Muscle layer of duodenum (tissue), 2 donors: ENCODE measurements at regions not wholly inside any gene's neighbourhood (a gene's known extent, or its start where the extent isn't known, plus 50 kb on each side); places are given as distances from the start of the nearest gene placed in this dataset.

Experiments
- H3K27ac ChIP-seq: one replicate; pipeline ENCODE4 v1.7.0; 2013; ENCODE audit warnings: mild to moderate bottlenecking, low read length
- H3K27me3 ChIP-seq: one replicate; pipeline ENCODE4 v1.7.0; 2013; ENCODE audit warnings: low read depth, mild to moderate bottlenecking, control low read depth, low read length
- H3K36me3 ChIP-seq, 2 donors: one replicate each; pipeline ENCODE4 v1.7.0; 2013; ENCODE audit warnings: low read length in 2 of 2, control low read depth in 1 of 2, mild to moderate bottlenecking in 1 of 2; ENCODE audit not compliant: insufficient read depth in 2 of 2, control insufficient read depth in 1 of 2
- H3K4me1 ChIP-seq, 2 donors: one replicate each; pipeline ENCODE4 v1.7.0; 2013; ENCODE audit warnings: low read length in 2 of 2, mild to moderate bottlenecking in 2 of 2, control low read depth in 1 of 2, moderate library complexity in 1 of 2; ENCODE audit not compliant: insufficient read depth in 2 of 2, control insufficient read depth in 1 of 2
- H3K4me3 ChIP-seq, 2 donors: one replicate each; pipeline ENCODE4 v1.7.0; 2013; ENCODE audit warnings: low read length in 2 of 2, low read depth in 1 of 2, mild to moderate bottlenecking in 1 of 2
- H3K9me3 ChIP-seq, 2 donors: one replicate each; pipeline ENCODE4 v1.7.0; 2013; ENCODE audit warnings: low read length in 2 of 2, control low read depth in 1 of 2, mild to moderate bottlenecking in 1 of 2; ENCODE audit not compliant: control insufficient read depth in 1 of 2
- donor health status: healthy.

GRCh38 chr10:2471811-2472210 lies 595.5 kb upstream of the PFKP start:
- Histone ChIP-seq H3K4me1 (no peaks in the 10 kb centered on the region), H3K4me3 (no peak overlapping the region), H3K27me3 (no peaks in the 10 kb centered on the region), H3K9me3 (no peaks in the 10 kb centered on the region), H3K27ac (no peak overlapping the region), H3K36me3 (no peaks in the 10 kb centered on the region)

DNA sequence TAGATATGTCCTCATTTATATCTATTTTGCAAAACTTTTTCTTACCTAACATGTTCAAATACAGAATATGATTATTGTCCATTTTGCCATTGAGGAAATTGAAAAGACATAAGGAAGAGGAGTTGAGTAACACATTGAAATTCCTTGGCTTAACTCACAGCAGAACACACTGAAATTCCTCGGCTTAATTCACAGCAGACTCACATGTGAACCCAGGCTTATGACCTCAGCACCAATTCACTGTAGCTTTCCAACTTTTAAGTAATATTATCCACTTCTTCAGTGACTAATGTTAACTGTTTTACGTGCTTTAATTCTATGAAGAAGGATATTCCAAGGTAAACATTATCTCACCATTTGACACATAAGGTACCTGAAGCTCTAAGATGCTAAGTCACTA lies 597.5 kb upstream of the PFKP start:
- Histone ChIP-seq H3K9me3 (peaks cover 0 to 10% of the 10 kb centered on the region in 2 donors), H3K36me3 (no peaks in the 10 kb centered on the region), H3K4me1 (no peaks in the 10 kb centered on the region), H3K27me3 (no peaks in the 10 kb centered on the region), H3K27ac (no peak overlapping the region), H3K4me3 (no peak overlapping the region)

- no peak overlapping the region for H3K4me3 ChIP-seq
- no peaks in the 10 kb centered on the region for H3K27me3 ChIP-seq
- no peaks in the 10 kb centered on the region for H3K36me3 ChIP-seq
- H3K9me3 ChIP-seq: peaks cover 0 to 10% of the 10 kb centered on the region in 2 donors
- H3K27ac ChIP-seq: no peak overlapping the region
- H3K4me1 ChIP-seq: no peaks in the 10 kb centered on the region
Observed at GRCh38 chr10:2464483-2464882, 602.9 kb upstream of the PFKP start.

DNA sequence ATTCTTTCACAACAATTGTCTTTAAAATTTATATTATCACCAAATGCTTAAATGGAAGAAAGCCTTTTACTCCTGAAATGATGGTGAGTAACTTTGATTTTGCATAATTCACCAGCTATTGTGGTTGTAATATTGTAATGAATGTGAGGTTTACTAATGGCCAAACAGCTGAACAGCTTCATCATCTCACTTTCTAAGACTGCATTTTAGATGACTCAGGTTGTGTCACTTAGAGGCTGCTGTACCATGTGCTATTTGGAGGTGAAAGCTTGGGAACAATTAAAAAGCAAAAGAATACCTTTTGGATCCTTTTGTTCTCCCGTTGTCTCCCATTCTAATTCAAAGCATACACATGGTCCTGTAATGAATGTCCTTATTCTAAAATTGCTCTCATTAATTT lies 604.0 kb upstream of the PFKP start:
- Histone ChIP-seq H3K4me1 (no peaks in the 10 kb centered on the region), H3K36me3 (no peaks in the 10 kb centered on the region), H3K27ac (no peak overlapping the region), H3K4me3 (no peak overlapping the region), H3K9me3 (peaks cover 0 to 10% of the 10 kb centered on the region in 2 donors), H3K27me3 (no peaks in the 10 kb centered on the region)

DNA sequence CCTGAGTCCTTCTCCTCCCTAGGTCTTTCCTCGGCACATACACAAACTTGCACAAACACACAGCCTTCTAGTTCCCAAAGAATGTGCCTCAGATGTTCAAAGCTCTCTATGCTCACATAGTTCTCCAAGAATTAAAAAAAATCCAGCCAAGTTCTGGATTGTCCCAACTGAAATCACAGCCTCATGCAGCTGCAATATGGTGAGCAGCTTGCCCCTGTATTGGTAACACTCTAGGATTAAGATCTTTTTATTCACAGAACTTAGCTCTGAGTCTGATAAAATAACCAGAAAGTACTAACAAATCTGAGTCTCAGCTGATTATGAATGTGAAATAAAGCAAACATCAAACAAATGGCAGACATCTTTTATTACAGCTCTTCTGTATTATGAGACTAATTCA lies 604.8 kb upstream of the PFKP start:
- no peak overlapping the region for H3K4me3 ChIP-seq
- H3K9me3 ChIP-seq: peaks cover 0 to 10% of the 10 kb centered on the region in 2 donors
- H3K36me3 ChIP-seq: no peaks in the 10 kb centered on the region
- no peak overlapping the region for H3K27ac ChIP-seq
- H3K4me1 ChIP-seq: no peaks in the 10 kb centered on the region
- H3K27me3 ChIP-seq: no peaks in the 10 kb centered on the region

DNA sequence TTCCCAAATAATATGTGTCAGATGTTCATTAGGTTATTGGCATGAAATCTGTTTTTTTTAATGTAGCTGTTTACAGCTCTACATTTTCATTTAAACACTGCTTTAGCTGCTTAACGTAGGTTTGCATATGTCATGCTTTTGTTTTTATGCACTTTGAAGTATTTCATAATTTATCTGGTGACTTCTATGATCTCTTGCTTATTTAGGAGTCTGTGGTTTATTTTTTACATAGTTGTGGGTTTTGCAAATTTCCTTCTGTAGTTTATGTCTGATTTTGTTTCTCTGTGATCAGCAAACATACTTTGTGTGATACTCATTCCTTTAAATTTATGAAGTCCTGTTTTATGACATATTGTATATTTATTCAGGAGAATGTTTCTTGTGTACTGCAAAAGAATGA lies 606.5 kb upstream of the PFKP start:
- Histone ChIP-seq H3K4me1 (no peaks in the 10 kb centered on the region), H3K4me3 (no peak overlapping the region), H3K27ac (no peak overlapping the region), H3K36me3 (no peaks in the 10 kb centered on the region), H3K9me3 (peaks cover 0 to 9% of the 10 kb centered on the region in 2 donors), H3K27me3 (no peaks in the 10 kb centered on the region)

GRCh38 chr10:2459713-2460112 lies 607.6 kb upstream of the PFKP start:
- Histone ChIP-seq H3K4me1 (no peaks in the 10 kb centered on the region), H3K9me3 (no peaks in the 10 kb centered on the region), H3K4me3 (no peak overlapping the region), H3K27ac (no peak overlapping the region), H3K27me3 (no peaks in the 10 kb centered on the region), H3K36me3 (no peaks in the 10 kb centered on the region)

DNA sequence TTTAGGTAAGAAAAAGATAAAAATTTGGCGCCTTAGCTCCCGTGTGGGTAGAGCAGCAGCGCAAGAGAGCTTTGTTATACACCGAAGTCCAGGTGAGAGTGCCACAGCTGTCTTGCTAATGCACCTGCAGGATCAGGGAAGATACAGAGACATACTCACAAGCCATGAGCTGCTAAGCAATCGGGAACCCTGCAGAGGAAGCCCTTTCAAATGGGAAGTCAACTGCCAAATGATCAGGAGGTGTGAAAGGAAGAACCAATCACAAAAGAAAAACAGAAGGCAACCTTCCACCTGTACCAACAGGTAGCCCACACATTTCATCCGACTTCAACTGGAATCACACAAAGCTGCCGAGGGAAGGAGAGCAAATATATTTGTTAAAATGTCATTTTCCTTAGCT lies 610.5 kb upstream of the PFKP start:
- no peaks in the 10 kb centered on the region for H3K27me3 ChIP-seq
- no peak overlapping the region for H3K27ac ChIP-seq
- H3K4me1 ChIP-seq: no peaks in the 10 kb centered on the region
- no peaks in the 10 kb centered on the region for H3K9me3 ChIP-seq
- H3K36me3 ChIP-seq: no peaks in the 10 kb centered on the region
- H3K4me3 ChIP-seq: no peak overlapping the region

GRCh38 chr10:2445370-2445769 lies 622.0 kb upstream of the PFKP start:
- Histone ChIP-seq H3K27ac (no peak overlapping the region), H3K9me3 (no peaks in the 10 kb centered on the region), H3K36me3 (no peaks in the 10 kb centered on the region), H3K4me1 (no peaks in the 10 kb centered on the region), H3K4me3 (no peak overlapping the region), H3K27me3 (no peaks in the 10 kb centered on the region)

- Histone ChIP-seq H3K9me3 (no peaks in the 10 kb centered on the region), H3K27me3 (no peaks in the 10 kb centered on the region), H3K4me3 (no peak overlapping the region), H3K4me1 (no peaks in the 10 kb centered on the region), H3K36me3 (no peaks in the 10 kb centered on the region), H3K27ac (no peak overlapping the region)
Observed at GRCh38 chr10:2439983-2440382, 627.4 kb upstream of the PFKP start.

DNA sequence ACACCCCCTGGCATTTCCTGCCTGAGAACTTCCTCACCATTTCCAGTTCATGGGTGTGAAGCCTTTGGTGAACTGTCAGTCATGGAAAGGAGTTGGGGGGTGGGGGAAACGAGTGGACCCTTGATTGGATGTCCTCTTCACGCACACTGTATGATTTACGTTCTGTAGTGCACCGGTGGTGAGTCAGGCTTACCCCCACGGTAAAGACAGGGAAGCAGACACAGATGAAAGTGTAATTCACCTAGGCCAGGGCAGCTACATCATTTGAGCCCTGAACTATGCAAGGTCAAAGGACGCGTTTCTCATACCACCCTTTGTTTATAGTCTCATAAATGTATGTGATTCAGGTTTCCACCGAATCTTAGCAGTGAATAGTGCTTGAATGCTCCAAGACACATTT lies 628.3 kb upstream of the PFKP start:
- H3K9me3 ChIP-seq: no peaks in the 10 kb centered on the region
- H3K4me1 ChIP-seq: no peaks in the 10 kb centered on the region
- H3K27me3 ChIP-seq: no peaks in the 10 kb centered on the region
- no peak overlapping the region for H3K4me3 ChIP-seq
- no peaks in the 10 kb centered on the region for H3K36me3 ChIP-seq
- H3K27ac ChIP-seq: no peak overlapping the region

- Histone ChIP-seq H3K27me3 (no peaks in the 10 kb centered on the region), H3K27ac (no peak overlapping the region), H3K4me3 (no peak overlapping the region), H3K36me3 (no peaks in the 10 kb centered on the region), H3K9me3 (peaks cover 0 to 3% of the 10 kb centered on the region in 2 donors), H3K4me1 (no peaks in the 10 kb centered on the region)
Observed at GRCh38 chr10:2438248-2438939, 629.0 kb upstream of the PFKP start.
